Femur (tissue), 1 donor: ENCODE measurements at regions not wholly inside any gene's neighbourhood (a gene's known extent, or its start where the extent isn't known, plus 50 kb on each side); places are given as distances from the start of the nearest gene placed in this dataset.

Experiments
- DNase-seq: peaks from one replicate; pipeline ENCODE4 v3.0.0-alpha.2; 2017

GRCh38 chr1:209249785-209250440, 333.6 kb upstream of the CAMK1G start:
- no peak for DNase-seq

GRCh38 chr1:209250861-209251636, 332.5 kb upstream of the CAMK1G start:
- no peak for DNase-seq

- no peak for DNase-seq
Measured at GRCh38 chr1:209256766-209257350, 326.7 kb upstream of the CAMK1G start.

- no peak for DNase-seq
Measured at GRCh38 chr1:209257454-209257853, 326.1 kb upstream of the CAMK1G start.

- DNase-seq: no peak
Measured at GRCh38 chr1:209260136-209260535, 323.4 kb upstream of the CAMK1G start.

- DNase-seq: no peak
Measured at GRCh38 chr1:209262631-209263030, 320.9 kb upstream of the CAMK1G start.

GRCh38 chr1:209265301-209265700, 318.2 kb upstream of the CAMK1G start:
- no peak for DNase-seq

GRCh38 chr1:209266590-209267205, 316.8 kb upstream of the CAMK1G start:
- no peak for DNase-seq

GRCh38 chr1:209267968-209268367, 315.5 kb upstream of the CAMK1G start:
- DNase-seq: no peak

- DNase-seq: no peak
Measured at GRCh38 chr1:209268479-209268878, 315.0 kb upstream of the CAMK1G start.

- DNase-seq: no peak
Measured at GRCh38 chr1:209276321-209276720, 307.2 kb upstream of the CAMK1G start.

GRCh38 chr1:209277662-209278061, 305.9 kb upstream of the CAMK1G start:
- DNase-seq: no peak

- DNase-seq: no peak
Measured at GRCh38 chr1:209291715-209292114, 291.8 kb upstream of the CAMK1G start.

- peak; percentile 72 for DNase-seq
Measured at GRCh38 chr1:209302779-209303568, 280.5 kb upstream of the CAMK1G start.

GRCh38 chr1:209304166-209304565, 279.3 kb upstream of the CAMK1G start:
- no peak for DNase-seq

GRCh38 chr1:209305221-209305954, 278.1 kb upstream of the CAMK1G start:
- no peak for DNase-seq

GRCh38 chr1:209307846-209308245, 275.7 kb upstream of the CAMK1G start:
- no peak for DNase-seq

GRCh38 chr1:209309198-209309597, 274.3 kb upstream of the CAMK1G start:
- no peak for DNase-seq

- DNase-seq: no peak
Measured at GRCh38 chr1:209311770-209312169, 271.7 kb upstream of the CAMK1G start.

GRCh38 chr1:209316929-209317328, 266.6 kb upstream of the CAMK1G start:
- DNase-seq: no peak

GRCh38 chr1:209318181-209319056, 265.1 kb upstream of the CAMK1G start:
- DNase-seq: no peak
